Mammary epithelial cell (primary cell): ENCODE measurements at regions not wholly inside any gene's neighbourhood (a gene's known extent, or its start where the extent isn't known, plus 50 kb on each side); places are given as distances from the start of the nearest gene placed in this dataset.

Experiments
- CTCF ChIP-seq, 2 donors: IDR thresholded peaks in 1 of 2; conservative IDR thresholded peaks in 1 of 2; 2 replicates each; pipeline ENCODE4 v1.5.1; 2011 to 2012; ENCODE audit warnings: inconsistent platforms in 2 of 2, low read length in 2 of 2, mild to moderate bottlenecking in 2 of 2, control low read depth in 1 of 2, low read depth in 1 of 2; ENCODE audit not compliant: insufficient read depth in 1 of 2; ENCODE audit errors: extremely low read depth in 1 of 2
- EZH2 ChIP-seq: IDR thresholded peaks from 2 replicates; pipeline ENCODE4 v1.6.1; 2012; ENCODE audit warnings: low read length, inconsistent platforms, borderline replicate concordance

GRCh38 chr6:86791476-86791875 lies 145.9 kb upstream of the HTR1E start:
- TF ChIP-seq CTCF (conservative IDR thresholded peaks at IDR 0.05 in 1 of 2, IDR thresholded peaks at IDR 0.05 in 1 of 2; ENCODE audit: extremely low read depth in 1 of 2, insufficient read depth in 1 of 2, low read depth in 1 of 2, low read length in 2 of 2) (no peak), EZH2 (no peak)
